Skeletal muscle satellite cell (primary cell): ENCODE measurements at regions not wholly inside any gene's neighbourhood (a gene's known extent, or its start where the extent isn't known, plus 50 kb on each side); places are given as distances from the start of the nearest gene placed in this dataset.

Source experiments
- H3K27me3 ChIP-seq: 2 replicates; pipeline ENCODE4 v1.7.0; 2013; ENCODE audit warnings: low read length; ENCODE audit not compliant: control insufficient read depth, insufficient read depth
- H3K36me3 ChIP-seq: 2 replicates; pipeline ENCODE4 v1.7.0; 2013; ENCODE audit warnings: mild to moderate bottlenecking, control low read depth, low read length; ENCODE audit not compliant: insufficient read depth
- H3K4me1 ChIP-seq: 2 replicates; pipeline ENCODE4 v1.7.0; 2013; ENCODE audit warnings: low read length; ENCODE audit not compliant: control insufficient read depth, insufficient read depth
- H3K4me2 ChIP-seq: 2 replicates; pipeline ENCODE4 v1.7.0; 2013; ENCODE audit warnings: mild to moderate bottlenecking, low read length
- H3K4me3 ChIP-seq: 2 replicates; pipeline ENCODE4 v1.7.0; 2013; ENCODE audit warnings: low read length
- H3K9ac ChIP-seq: 2 replicates; pipeline ENCODE4 v1.7.0; 2013; ENCODE audit warnings: mild to moderate bottlenecking, low read depth, low read length, moderate library complexity
- H3K9me3 ChIP-seq: replicated peaks from 2 replicates; pipeline ENCODE4 v1.7.0; 2013; ENCODE audit warnings: mild to moderate bottlenecking, control low read depth, low read length

GRCh38 chr10:132129431-132129830, 57.3 kb upstream of the DPYSL4 start:
- H3K9ac ChIP-seq = no peak overlapping the region
- H3K36me3 ChIP-seq = no peaks in the 10 kb centered on the region
- H3K4me3 ChIP-seq = no peak overlapping the region
- no peaks in the 10 kb centered on the region for H3K4me1 ChIP-seq
- no peaks in the 10 kb centered on the region for H3K9me3 ChIP-seq
- peaks cover 6% of the 10 kb centered on the region for H3K27me3 ChIP-seq
- no peak overlapping the region for H3K4me2 ChIP-seq

- Histone ChIP-seq H3K4me1 (no peaks in the 10 kb centered on the region), H3K4me2 (no peak overlapping the region), H3K9ac (no peak overlapping the region), H3K4me3 (no peak overlapping the region), H3K9me3 (no peaks in the 10 kb centered on the region), H3K36me3 (no peaks in the 10 kb centered on the region), H3K27me3 (peaks cover 6% of the 10 kb centered on the region)
Observed at GRCh38 chr10:132130286-132131265, 56.2 kb upstream of the DPYSL4 start.

GRCh38 chr10:132131581-132132420, 54.9 kb upstream of the DPYSL4 start:
- no peak overlapping the region for H3K4me3 ChIP-seq
- H3K9ac ChIP-seq = no peak overlapping the region
- peaks cover 6% of the 10 kb centered on the region for H3K27me3 ChIP-seq
- no peaks in the 10 kb centered on the region for H3K9me3 ChIP-seq
- peak overlapping the region; percentile 59 for H3K4me2 ChIP-seq
- H3K36me3 ChIP-seq = no peaks in the 10 kb centered on the region
- H3K4me1 ChIP-seq = no peaks in the 10 kb centered on the region

- Histone ChIP-seq H3K4me1 (no peaks in the 10 kb centered on the region), H3K4me2 (peak overlapping the region; percentile 59), H3K9me3 (no peaks in the 10 kb centered on the region), H3K4me3 (no peak overlapping the region), H3K36me3 (no peaks in the 10 kb centered on the region), H3K27me3 (peaks cover 6% of the 10 kb centered on the region), H3K9ac (no peak overlapping the region)
Observed at GRCh38 chr10:132132421-132132841, 54.3 kb upstream of the DPYSL4 start.

GRCh38 chr10:132133005-132133404, 53.7 kb upstream of the DPYSL4 start:
- H3K4me2 ChIP-seq = no peak overlapping the region

GRCh38 chr10:132133449-132134240, 53.1 kb upstream of the DPYSL4 start:
- no peak overlapping the region for H3K9ac ChIP-seq
- no peak overlapping the region for H3K4me2 ChIP-seq
- H3K4me3 ChIP-seq = no peak overlapping the region
- no peaks in the 10 kb centered on the region for H3K9me3 ChIP-seq
- H3K27me3 ChIP-seq = peaks cover 6% of the 10 kb centered on the region
- H3K36me3 ChIP-seq = no peaks in the 10 kb centered on the region
- no peaks in the 10 kb centered on the region for H3K4me1 ChIP-seq

More at GRCh38 chr10:132133005-132133404, 53.7 kb upstream of the DPYSL4 start:
- no peak overlapping the region for H3K4me3 ChIP-seq
- H3K4me1 ChIP-seq = no peaks in the 10 kb centered on the region
- peaks cover 6% of the 10 kb centered on the region for H3K27me3 ChIP-seq
- no peaks in the 10 kb centered on the region for H3K9me3 ChIP-seq
- no peak overlapping the region for H3K9ac ChIP-seq
- H3K36me3 ChIP-seq = no peaks in the 10 kb centered on the region

GRCh38 chr10:132134241-132135052, 52.3 kb upstream of the DPYSL4 start:
- Histone ChIP-seq H3K9me3 (no peaks in the 10 kb centered on the region), H3K9ac (no peak overlapping the region), H3K4me1 (no peaks in the 10 kb centered on the region), H3K27me3 (peaks cover 3% of the 10 kb centered on the region), H3K4me3 (no peak overlapping the region), H3K36me3 (no peaks in the 10 kb centered on the region), H3K4me2 (no peak overlapping the region)

GRCh38 chr10:132135053-132135872, 51.5 kb upstream of the DPYSL4 start:
- H3K36me3 ChIP-seq = no peaks in the 10 kb centered on the region
- H3K4me3 ChIP-seq = no peak overlapping the region
- H3K4me1 ChIP-seq = no peaks in the 10 kb centered on the region
- H3K27me3 ChIP-seq = peaks cover 3% of the 10 kb centered on the region
- no peaks in the 10 kb centered on the region for H3K9me3 ChIP-seq
- H3K4me2 ChIP-seq = no peak overlapping the region
- no peak overlapping the region for H3K9ac ChIP-seq

- Histone ChIP-seq H3K9ac (no peak overlapping the region), H3K4me2 (no peak overlapping the region), H3K4me1 (no peaks in the 10 kb centered on the region), H3K4me3 (no peak overlapping the region), H3K36me3 (no peaks in the 10 kb centered on the region), H3K9me3 (no peaks in the 10 kb centered on the region), H3K27me3 (peaks cover 3% of the 10 kb centered on the region)
Observed at GRCh38 chr10:132136097-132136521, 50.6 kb upstream of the DPYSL4 start.

- H3K27me3 ChIP-seq = peaks cover 3% of the 10 kb centered on the region
- H3K4me3 ChIP-seq = no peak overlapping the region
- H3K9ac ChIP-seq = no peak overlapping the region
- no peaks in the 10 kb centered on the region for H3K4me1 ChIP-seq
- no peaks in the 10 kb centered on the region for H3K9me3 ChIP-seq
- no peaks in the 10 kb centered on the region for H3K36me3 ChIP-seq
- no peak overlapping the region for H3K4me2 ChIP-seq
Observed at GRCh38 chr10:132136689-132137088, 50.1 kb upstream of the DPYSL4 start.
